GM12878 (cell line): ENCODE measurements at regions not wholly inside any gene's neighbourhood (a gene's known extent, or its start where the extent isn't known, plus 50 kb on each side); places are given as distances from the start of the nearest gene placed in this dataset.

Source experiments
- ATAC-seq: fragments of 200-7000 bp; cut with Tn5 transposase; 3 replicates; pipeline ENCODE4 v1.9.1; 2020; ENCODE audit warnings: mild to moderate bottlenecking, moderate library complexity
- BruUV-seq: library from RNA; stranded (reverse); fragments of 400-500 nt; replicated peaks from 2 replicates; lab custom pipeline; 2021; lab: Mats Ljungman, UMichigan
- CTCF ChIA-PET: fragments of 300-600 bp; sonication (Branson Sonifier 250); formaldehyde crosslinking; extraction: SDS; loops from one replicate; lab custom pipeline; 2021; ENCODE audit warnings: inconsistent platforms; lab: Yijun Ruan, JAX
- POLR2A ChIA-PET: fragments of 350-600 bp; formaldehyde crosslinking; extraction: SDS; loops from one replicate; lab custom pipeline; 2021; ENCODE audit warnings: inconsistent platforms; lab: Charles Lee
- RAD21 ChIA-PET: fragments of 300-600 bp; sonication (Branson Sonifier 250); formaldehyde crosslinking; loops from one replicate; lab custom pipeline; 2023; ENCODE audit warnings: antibody characterized with exemption; ENCODE audit not compliant: unreplicated experiment; lab: Charles Lee
- SMC1A ChIA-PET: fragments of 300-600 bp; sonication (Branson Sonifier 250); formaldehyde crosslinking; loops from one replicate; lab custom pipeline; 2023; ENCODE audit not compliant: unreplicated experiment, uncharacterized antibody; lab: Charles Lee
- DNase-seq: peaks from one replicate; pipeline ENCODE4 v3.0.0-alpha.2; 2011; ENCODE audit warnings: low read depth, low spot score
- FAIRE-seq: peaks from 3 replicates; lab custom pipeline; 2011; peaks lifted over from hg19 to GRCh38; lab: Jason Lieb, UNC
- H2AFZ ChIP-seq: 2 replicates; pipeline ENCODE4 v1.6.0; 2011; ENCODE audit warnings: low read depth, low read length, control low read depth; ENCODE audit not compliant: control insufficient read depth
- H3K27ac ChIP-seq: 2 replicates; pipeline ENCODE4 v1.5.1; 2011; ENCODE audit warnings: control low read depth; ENCODE audit not compliant: control insufficient read depth, insufficient read depth
- H3K27me3 ChIP-seq, 2 experiments: replicated peaks in 1 of 2; 2 replicates each; pipeline versions ENCODE4 v1.6.0 to v1.6.1; 2011; ENCODE audit warnings: low read length in 1 of 2; ENCODE audit not compliant: control insufficient read depth in 2 of 2, insufficient read depth in 2 of 2
- H3K36me3 ChIP-seq, 2 experiments: 2 replicates each; pipeline ENCODE4 v1.5.1; 2011; ENCODE audit warnings: low read length in 1 of 2; ENCODE audit not compliant: control insufficient read depth in 2 of 2, insufficient read depth in 2 of 2
- H3K4me1 ChIP-seq: 2 replicates; pipeline ENCODE4 v1.6.1; 2011; ENCODE audit warnings: mild to moderate bottlenecking, low read length, moderate library complexity, mixed read lengths; ENCODE audit not compliant: control insufficient read depth, insufficient read depth
- H3K4me2 ChIP-seq: 2 replicates; pipeline ENCODE4 v1.6.0; 2011; ENCODE audit warnings: control low read depth; ENCODE audit not compliant: control insufficient read depth, insufficient read depth
- H3K4me3 ChIP-seq: fragments of 200-600 bp; sonication (generic); 2 replicates; pipeline ENCODE4 v1.5.1; 2016
- H3K79me2 ChIP-seq: 2 replicates; pipeline ENCODE4 v1.6.0; 2011; ENCODE audit warnings: low read length; ENCODE audit not compliant: control insufficient read depth, insufficient read depth
- H3K9ac ChIP-seq: 2 replicates; pipeline ENCODE4 v1.8.0; 2011; ENCODE audit warnings: low read length, control low read depth, mixed read lengths; ENCODE audit not compliant: control insufficient read depth, insufficient read depth
- H3K9me3 ChIP-seq: replicated peaks from 3 replicates; pipeline ENCODE4 v1.5.1; 2011; ENCODE audit warnings: mild to moderate bottlenecking, low read length; ENCODE audit not compliant: control insufficient read depth, insufficient read depth
- H4K20me1 ChIP-seq: 2 replicates; pipeline ENCODE4 v1.6.0; 2011; ENCODE audit not compliant: control insufficient read depth, insufficient read depth
- CBX3 ChIP-seq: fragments of 200-600 bp; sonication (generic); IDR thresholded peaks from 2 replicates; pipeline ENCODE4 v1.6.1; 2016; ENCODE audit warnings: low read depth, borderline replicate concordance
- HDAC6 ChIP-seq: fragments of 200-600 bp; sonication (generic); IDR thresholded peaks from one replicate; pipeline ENCODE4 v1.8.0; 2017; ENCODE audit warnings: antibody characterized with exemption; ENCODE audit not compliant: unreplicated experiment
- LARP7 ChIP-seq: fragments of 450-650 bp; IDR thresholded peaks from 2 replicates; pipeline ENCODE4 v1.6.1; 2017; ENCODE audit warnings: mild to moderate bottlenecking
- WRNIP1 ChIP-seq: IDR thresholded peaks from 2 replicates; pipeline ENCODE4 v1.6.1; 2011; ENCODE audit warnings: low read depth, low read length, improper control_type of control experiment, borderline replicate concordance
- WGBS: methylation state at CpG from one replicate; pipeline ENCODE4 v1.1.6; 2016; ENCODE audit warnings: low lambda C conversion rate; ENCODE audit not compliant: insufficient replicate concordance, insufficient coverage; ENCODE audit errors: missing lambda C conversion rate; 5-methylcytosine and 5-hydroxymethylcytosine counted together
- in situ Hi-C: fragments of 300-500 bp; cut with MboI; formaldehyde crosslinking; loops from 9 replicates; pipeline ENCODE4 v1.14.3; 2018; ENCODE audit warnings: mixed read lengths
- intact Hi-C: fragments of 100-400 bp; cut with micrococcal nuclease; formaldehyde crosslinking; loops from one replicate; pipeline ENCODE4 v1.14.2; 2022; ENCODE audit not compliant: unreplicated experiment

DNA sequence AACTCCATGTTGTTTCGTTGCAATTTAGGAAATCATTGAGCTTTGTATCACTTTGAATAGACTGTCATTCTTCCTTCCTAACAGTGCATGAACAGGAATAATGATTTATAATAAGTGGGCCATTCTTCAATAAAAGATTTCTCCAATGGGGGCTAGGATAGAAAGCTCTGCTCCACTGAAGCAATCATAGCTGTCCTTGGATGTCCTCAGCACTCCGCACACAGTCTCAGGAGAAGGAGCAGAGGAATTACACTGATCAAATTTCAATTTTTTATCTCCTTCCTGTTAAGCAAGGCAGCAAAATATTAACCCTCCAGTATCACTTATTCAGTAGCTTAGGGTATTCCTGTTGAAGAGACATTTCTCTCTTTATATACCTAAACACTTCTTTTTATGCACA is 532.7 kb upstream of the ST8SIA4 start:
- H3K9ac ChIP-seq = no peak overlapping the region
- no peaks in the 10 kb centered on the region for H3K79me2 ChIP-seq
- no peak for TF ChIP-seq WRNIP1
- no peak for TF ChIP-seq HDAC6
- TF ChIP-seq LARP7 = no peak
- TF ChIP-seq, all 136 proteins: peak for 0
- intact Hi-C loops (no loop called here), in situ Hi-C loops (no loop called here)
- no peak overlapping the region for H3K27ac ChIP-seq
- ChIA-PET CTCF (no interaction called here), RAD21 (no interaction called here), SMC1A (interaction anchor here (1.0 kb wide), 1 partner anchor 22 kb away, joined by 3 read pairs; no protein-coding TSS in a partner anchor), POLR2A (no interaction called here)
- H2AFZ ChIP-seq = no peak overlapping the region
- H3K9me3 ChIP-seq = no peaks in the 10 kb centered on the region
- 38% methylated on average over 2 of the region's 2 CpGs for WGBS
- no peak overlapping the region for H3K4me3 ChIP-seq
- H3K4me2 ChIP-seq = no peak overlapping the region
- DNase-seq (no peak), ATAC-seq (no peak), FAIRE-seq (no peak)
- no peaks in the 10 kb centered on the region for H3K4me1 ChIP-seq
- no TSS peak for BruUV-seq
- no peaks in the 10 kb centered on the region for H3K36me3 ChIP-seq
- H4K20me1 ChIP-seq = no peaks in the 10 kb centered on the region
- no peaks in the 10 kb centered on the region for H3K27me3 ChIP-seq

- TF ChIP-seq CBX3 = no peak
- CTCF ChIA-PET = no interaction called here
- H3K4me2 ChIP-seq = no peak overlapping the region
- H4K20me1 ChIP-seq = no peaks in the 10 kb centered on the region
- no peaks in the 10 kb centered on the region for H3K4me1 ChIP-seq
- SMC1A ChIA-PET = no interaction called here
- H3K9me3 ChIP-seq = no peaks in the 10 kb centered on the region
- no TSS peak for BruUV-seq
- RAD21 ChIA-PET = no interaction called here
- no peak overlapping the region for H2AFZ ChIP-seq
- H3K27ac ChIP-seq = no peak overlapping the region
- no peak overlapping the region for H3K4me3 ChIP-seq
- H3K9ac ChIP-seq = no peak overlapping the region
- intact Hi-C loops = no loop called here
- in situ Hi-C loops = no loop called here
- H3K36me3 ChIP-seq = no peaks in the 10 kb centered on the region
- no peak for ATAC-seq
- no peak for DNase-seq
- no peak for FAIRE-seq
- no peaks in the 10 kb centered on the region for H3K27me3 ChIP-seq
- WGBS = 0% methylated on average over 1 of the region's 1 CpG
- H3K79me2 ChIP-seq = no peaks in the 10 kb centered on the region
- POLR2A ChIA-PET = no interaction called here
Measured at GRCh38 chr5:101431201-101431600, 528.1 kb upstream of the ST8SIA4 start.
